Left lobe of liver (tissue), 2 donors: ENCODE measurements at regions not wholly inside any gene's neighbourhood (a gene's known extent, or its start where the extent isn't known, plus 50 kb on each side); places are given as distances from the start of the nearest gene placed in this dataset.
A peak's percentile ranks its signal among the peaks of the same experiment; 100 is the strongest.
"Not testable (repeated sequence)": the region's sequence is repeated elsewhere in the genome, so short reads cannot be mapped to it uniquely, and the experiment has no call there.

Experiments
- ATAC-seq: fragments of 200-7000 bp; cut with Tn5 transposase; one replicate; pipeline ENCODE4 v1.9.1; 2020; ENCODE audit warnings: mild to moderate bottlenecking, moderate library complexity
- DNase-seq: peaks from one replicate; pipeline ENCODE4 v3.0.0-alpha.2; 2020; ENCODE audit warnings: low spot score
- donor health status: DM: no; HTN: no; CAD: no; lungs with moderate emphysema.
- donor health status: DM: no; HTN: yes; CAD: no.

GRCh38 chr7:69373171-69374043, 224.9 kb upstream of the AUTS2 start:
- no peak for DNase-seq
- no peak for ATAC-seq

GRCh38 chr7:69374044-69374425, 224.2 kb upstream of the AUTS2 start:
- DNase-seq: no peak
- ATAC-seq: peak; percentile 13

- no peak for ATAC-seq
- DNase-seq: no peak
Measured at GRCh38 chr7:69377191-69377590, 221.1 kb upstream of the AUTS2 start.

GRCh38 chr7:69388452-69389137, 209.7 kb upstream of the AUTS2 start:
- ATAC-seq (no peak), DNase-seq (no peak)

GRCh38 chr7:69389216-69389615, 209.1 kb upstream of the AUTS2 start:
- peak; percentile 98 for ATAC-seq
- no peak for DNase-seq

GRCh38 chr7:69393912-69394311, 204.4 kb upstream of the AUTS2 start:
- DNase-seq, ATAC-seq: not testable (repeated sequence)

GRCh38 chr7:69395061-69395714, 203.1 kb upstream of the AUTS2 start:
- no peak for ATAC-seq
- DNase-seq: no peak

- no peak for ATAC-seq
Measured at GRCh38 chr7:69398986-69399385, 199.3 kb upstream of the AUTS2 start.

GRCh38 chr7:69399401-69399800, 198.9 kb upstream of the AUTS2 start:
- ATAC-seq (no peak), DNase-seq (no peak)

More at GRCh38 chr7:69398986-69399385, 199.3 kb upstream of the AUTS2 start:
- DNase-seq: no peak

- ATAC-seq (peak; percentile 83), DNase-seq (no peak)
Measured at GRCh38 chr7:69402696-69403095, 195.6 kb upstream of the AUTS2 start.

GRCh38 chr7:69403169-69403568, 195.1 kb upstream of the AUTS2 start:
- ATAC-seq: peak; percentile 61
- DNase-seq: no peak

GRCh38 chr7:69411018-69411417, 187.3 kb upstream of the AUTS2 start:
- no peak for ATAC-seq
- DNase-seq: no peak

GRCh38 chr7:69411466-69411865, 186.8 kb upstream of the AUTS2 start:
- DNase-seq: no peak
- no peak for ATAC-seq

GRCh38 chr7:69412331-69413146, 185.7 kb upstream of the AUTS2 start:
- DNase-seq (no peak), ATAC-seq (peak; percentile 54)

GRCh38 chr7:69414555-69414954, 183.7 kb upstream of the AUTS2 start:
- no peak for ATAC-seq
- no peak for DNase-seq

- ATAC-seq: no peak
Measured at GRCh38 chr7:69418869-69419670, 179.2 kb upstream of the AUTS2 start.

GRCh38 chr7:69419934-69420333, 178.3 kb upstream of the AUTS2 start:
- no peak for ATAC-seq
- no peak for DNase-seq

More at GRCh38 chr7:69418869-69419670, 179.2 kb upstream of the AUTS2 start:
- DNase-seq: no peak

- ATAC-seq: peak; percentile 98
- no peak for DNase-seq
Measured at GRCh38 chr7:69422574-69422985, 175.7 kb upstream of the AUTS2 start.

- no peak for ATAC-seq
Measured at GRCh38 chr7:69426705-69427104, 171.6 kb upstream of the AUTS2 start.

GRCh38 chr7:69428089-69428488, 170.2 kb upstream of the AUTS2 start:
- ATAC-seq: no peak
- no peak for DNase-seq

More at GRCh38 chr7:69426705-69427104, 171.6 kb upstream of the AUTS2 start:
- DNase-seq: no peak
